GM21447 (cell line): ENCODE measurements at regions not wholly inside any gene's neighbourhood (a gene's known extent, or its start where the extent isn't known, plus 50 kb on each side); places are given as distances from the start of the nearest gene placed in this dataset.

Source experiments
- ATAC-seq: cut with Tn5 transposase; IDR thresholded peaks from one replicate; pipeline ENCODE4 v1.9.1; 2021; ENCODE audit not compliant: unreplicated experiment

DNA sequence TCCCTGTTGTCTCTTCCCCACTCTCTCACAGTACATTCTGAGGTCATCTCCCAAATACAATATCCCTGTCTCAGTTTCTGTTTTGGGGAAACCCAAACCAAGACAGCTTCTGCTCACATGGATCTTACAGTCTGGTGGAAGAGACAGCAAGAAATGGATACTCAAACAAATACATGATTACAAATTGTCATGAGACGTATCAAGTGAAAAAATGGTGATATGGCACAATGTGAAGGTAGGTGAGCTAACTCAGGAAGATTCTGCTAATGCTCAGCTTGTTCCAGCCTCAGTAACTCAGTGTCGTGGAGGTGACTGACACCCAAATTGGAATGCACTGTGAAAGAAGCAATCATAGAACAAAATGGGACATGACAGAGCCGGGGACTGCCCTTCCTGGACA is 68.3 kb downstream of the CHST1 start:
- ATAC-seq = no peak

DNA sequence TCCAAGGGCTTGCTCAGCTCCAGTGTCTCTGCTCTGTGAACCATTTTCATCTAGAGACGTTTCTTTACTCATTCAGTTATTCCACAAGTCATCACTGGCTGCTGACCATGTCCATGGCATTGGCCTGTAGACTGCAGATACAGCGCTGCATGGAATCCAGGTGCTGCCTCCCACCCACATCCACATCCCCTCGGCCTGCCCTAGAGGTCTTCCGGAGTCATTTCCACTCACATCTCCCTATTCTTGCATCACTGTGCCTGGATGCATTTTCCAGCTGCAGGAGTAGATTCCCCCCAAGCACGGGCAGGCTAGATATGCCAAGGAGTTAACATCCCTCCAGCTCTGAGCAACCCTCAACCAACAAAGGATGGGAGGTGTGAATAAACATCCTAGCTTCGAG is 68.9 kb downstream of the CHST1 start:
- no peak for ATAC-seq

DNA sequence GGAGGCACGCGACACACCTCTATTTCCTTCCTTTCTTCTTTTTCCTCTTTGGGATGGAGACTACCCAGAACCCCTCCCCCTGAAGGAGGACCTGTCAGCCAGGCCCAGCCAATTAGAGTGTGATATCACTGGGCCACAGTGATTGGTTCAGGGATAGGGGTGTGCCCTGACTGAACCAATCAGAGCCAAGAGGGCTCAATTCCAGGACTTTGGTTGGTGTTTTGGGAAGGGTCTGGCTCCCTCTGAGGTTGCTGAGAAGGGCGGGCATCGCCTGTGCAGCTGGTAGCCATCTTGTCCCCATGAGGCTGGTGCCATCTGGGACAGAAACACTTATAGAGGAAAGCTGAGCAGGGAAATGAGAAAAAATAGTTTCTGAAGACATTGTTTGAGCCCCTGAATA is 71.4 kb downstream of the CHST1 start:
- ATAC-seq = no peak

DNA sequence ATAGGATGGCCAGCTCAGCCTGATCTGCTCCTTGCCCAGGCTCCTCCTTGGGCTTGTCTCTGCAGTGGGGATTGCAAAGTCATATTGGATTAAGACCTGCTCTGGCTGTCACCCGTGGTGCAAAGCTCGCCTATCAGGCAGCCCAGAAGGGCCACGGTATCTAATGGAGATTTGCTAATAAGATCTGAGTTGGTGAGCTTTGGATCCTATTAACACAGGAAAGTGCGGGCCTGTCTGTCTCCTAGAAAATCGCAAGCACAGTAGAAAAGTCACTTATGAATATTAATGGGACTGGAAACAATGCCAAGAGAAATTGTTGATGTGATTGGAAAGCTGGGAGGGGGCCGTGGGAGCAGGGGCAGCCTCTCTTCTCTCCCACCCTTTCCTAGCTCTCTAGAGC is 72.8 kb downstream of the CHST1 start:
- no peak for ATAC-seq

GRCh38 chr11:45590743-45591142 is 74.7 kb downstream of the CHST1 start:
- ATAC-seq = no peak

DNA sequence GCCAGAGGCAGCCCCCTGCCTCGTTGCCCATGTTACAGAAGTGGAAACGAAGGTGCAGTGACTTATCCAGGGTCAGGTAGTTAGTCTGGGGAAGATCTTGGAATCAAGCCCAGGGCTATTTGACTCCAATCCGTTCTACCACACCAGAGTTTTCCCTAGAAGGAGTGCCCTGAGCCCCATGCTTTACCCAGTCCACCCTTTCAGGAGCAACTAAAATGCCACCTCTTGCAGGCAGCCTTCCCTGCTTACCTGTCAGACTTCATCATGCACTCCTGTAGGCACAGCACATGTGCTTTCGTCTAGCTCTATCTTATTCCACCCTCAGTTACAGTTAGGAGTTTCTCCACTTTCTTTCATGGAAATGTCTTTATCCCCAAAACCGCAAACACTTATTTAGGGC is 80.2 kb downstream of the CHST1 start:
- ATAC-seq = no peak

DNA sequence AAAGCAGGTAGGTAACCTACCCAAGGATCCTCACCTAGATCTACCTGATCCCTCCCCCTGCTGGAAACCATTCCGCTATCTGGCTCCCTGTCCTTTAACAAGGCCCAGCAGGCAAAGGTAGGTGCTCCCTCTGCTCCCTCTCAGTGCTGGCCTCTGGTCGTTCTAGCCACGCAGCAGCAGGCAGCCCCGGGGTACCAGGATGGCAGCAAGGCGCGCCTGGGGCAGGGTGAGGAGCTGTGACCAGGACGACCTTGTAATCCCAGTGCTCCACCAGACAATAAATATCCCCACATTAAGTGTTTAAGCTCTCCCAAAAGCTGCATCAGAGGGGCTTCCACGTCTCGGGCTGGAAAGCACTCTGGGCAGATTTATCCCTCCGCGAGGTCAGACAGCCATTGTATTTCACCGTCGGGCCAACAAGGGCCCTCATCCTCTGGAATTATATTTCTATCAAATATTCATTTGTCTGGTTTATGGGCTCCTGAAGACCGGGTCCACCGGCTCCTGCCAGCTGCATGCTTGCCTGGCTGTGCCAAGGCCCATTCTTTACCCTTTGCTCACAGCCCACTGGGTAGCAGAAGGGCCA is 81.3 kb downstream of the CHST1 start:
- no peak for ATAC-seq

- no peak for ATAC-seq
Measured at GRCh38 chr11:45580399-45580798, 85.0 kb downstream of the CHST1 start.

DNA sequence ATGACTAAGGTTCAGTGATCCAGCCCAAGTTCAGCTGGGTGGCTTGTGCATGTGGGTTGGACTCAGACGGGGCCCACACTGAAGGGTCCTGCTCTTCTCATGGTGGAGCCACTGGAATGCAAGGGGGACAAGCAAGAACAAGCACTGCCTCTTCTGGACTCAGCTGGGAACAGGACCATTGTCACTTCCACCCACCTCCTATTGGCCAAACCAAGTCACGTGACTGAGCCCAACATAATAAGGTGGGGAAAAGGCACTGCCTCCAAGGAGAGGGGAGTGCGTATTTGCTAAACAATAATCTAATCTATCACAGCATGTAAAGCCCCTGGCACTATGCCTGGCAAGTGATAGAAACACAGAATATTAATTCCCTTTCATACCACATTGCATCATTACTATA is 87.1 kb downstream of the CHST1 start:
- no peak for ATAC-seq

DNA sequence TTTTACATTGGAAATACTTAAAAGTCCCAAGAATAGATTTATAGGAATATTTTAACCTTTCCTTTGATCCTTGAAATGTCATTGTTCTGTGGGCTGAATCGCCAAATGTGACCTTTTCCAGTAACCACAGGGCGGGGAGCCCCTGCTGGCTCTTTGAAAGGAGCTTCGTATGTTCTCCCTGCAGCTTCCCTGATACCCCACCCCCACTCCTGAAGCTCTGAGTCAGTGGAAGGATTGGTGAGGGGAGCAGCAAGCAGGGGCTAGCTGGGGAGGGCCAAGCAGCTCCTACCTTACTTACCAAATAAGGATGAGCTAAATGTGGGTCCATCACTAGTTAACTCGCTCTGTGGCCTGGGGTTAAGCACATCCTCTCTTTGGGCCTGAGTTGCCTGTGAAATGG is 87.7 kb downstream of the CHST1 start:
- ATAC-seq = no peak

DNA sequence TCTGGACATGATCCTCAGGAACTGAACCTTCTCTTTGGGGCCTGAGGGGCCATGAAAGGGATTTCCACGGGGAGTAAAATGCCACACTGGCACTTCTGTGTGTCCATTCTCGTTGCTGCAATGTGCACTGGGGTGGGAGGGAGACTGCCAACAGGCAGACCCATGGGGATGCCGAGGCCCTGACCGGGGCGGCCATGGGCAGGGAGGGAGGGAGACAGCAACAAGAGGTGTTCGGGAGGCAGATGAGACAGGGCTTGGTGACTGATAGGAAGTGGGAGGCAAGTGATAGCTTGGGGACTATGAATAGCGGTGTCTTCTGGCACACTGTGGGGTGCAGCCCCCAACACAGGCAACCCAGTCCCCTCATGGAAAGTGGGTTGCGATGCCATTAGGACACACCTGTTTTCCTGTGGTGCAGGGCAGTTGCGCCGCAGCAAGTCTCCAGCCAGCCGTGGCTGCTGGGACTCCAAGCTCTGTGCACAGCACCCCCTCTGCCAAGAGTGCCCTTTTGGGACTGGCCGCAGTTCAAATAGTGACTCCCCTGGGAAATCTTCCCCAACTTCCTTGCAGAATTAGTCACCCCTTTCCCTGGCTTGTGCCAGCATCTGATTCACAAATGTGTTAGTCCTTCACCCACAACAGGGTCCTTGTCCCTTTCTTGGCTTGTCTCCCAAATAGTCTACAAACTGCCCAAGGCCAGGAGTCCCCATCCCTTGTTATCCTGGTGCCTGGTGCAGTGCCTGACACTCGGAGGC is 88.8 kb downstream of the CHST1 start:
- no peak for ATAC-seq

- no peak for ATAC-seq
Measured at GRCh38 chr11:45573728-45574127, 91.7 kb downstream of the CHST1 start.

- no peak for ATAC-seq
Measured at GRCh38 chr11:45572354-45573123, 92.9 kb downstream of the CHST1 start.

GRCh38 chr11:45569776-45570175 is 95.6 kb downstream of the CHST1 start:
- ATAC-seq = no peak

DNA sequence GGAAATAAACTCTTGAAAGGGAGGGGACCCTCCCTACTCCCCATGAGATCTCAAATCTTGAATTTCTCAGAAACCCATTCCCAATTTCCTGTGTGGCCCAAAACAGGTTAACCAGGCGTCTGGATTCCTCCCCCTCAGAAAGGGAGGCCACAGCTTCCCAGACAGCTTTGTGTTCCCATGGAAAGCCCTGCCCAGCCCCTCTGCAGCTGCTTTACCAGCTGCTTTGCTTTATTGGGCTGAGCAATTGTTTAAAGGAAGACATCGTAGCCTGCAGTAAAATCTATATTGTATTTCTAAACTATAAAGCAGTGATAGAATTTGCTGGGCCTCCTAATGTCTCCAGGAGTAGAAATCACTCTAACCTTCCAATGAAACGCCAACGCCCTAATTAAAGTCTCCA is 97.4 kb downstream of the CHST1 start:
- ATAC-seq = no peak

DNA sequence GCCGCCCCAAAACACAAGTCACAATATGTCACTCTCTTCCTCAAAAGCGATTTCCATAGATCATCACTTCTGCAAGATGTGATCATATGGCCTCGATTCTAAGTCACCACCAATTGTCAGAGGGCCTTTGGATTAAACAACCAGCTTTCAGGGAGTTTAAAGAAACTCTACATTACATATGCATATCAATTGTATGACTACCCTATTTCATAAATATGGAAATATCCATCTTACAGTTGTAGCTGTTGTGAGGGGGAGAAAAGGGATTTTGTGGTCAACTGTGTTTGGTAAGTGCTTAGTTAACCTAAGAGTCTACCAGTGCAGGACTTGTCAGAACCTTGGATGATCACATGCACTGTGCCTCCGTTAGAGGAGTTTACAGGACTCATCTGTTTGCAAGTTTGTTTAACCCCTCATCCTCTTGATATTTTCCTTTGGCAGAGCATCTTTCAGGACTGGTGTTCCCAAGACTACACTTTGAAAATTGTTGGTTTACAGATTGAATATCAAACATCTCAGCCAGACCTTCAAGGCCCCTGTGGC is 99.9 kb downstream of the CHST1 start:
- ATAC-seq = no peak

GRCh38 chr11:45563810-45564209 is 101.6 kb downstream of the CHST1 start:
- ATAC-seq = no peak

- ATAC-seq = no peak
Measured at GRCh38 chr11:45563171-45563570, 102.3 kb downstream of the CHST1 start.

- no peak for ATAC-seq
Measured at GRCh38 chr11:45560913-45561281, 104.5 kb downstream of the CHST1 start.

- ATAC-seq = no peak
Measured at GRCh38 chr11:45560155-45560912, 105.1 kb downstream of the CHST1 start.
